Astrocyte (in vitro differentiated cells and primary cell): ENCODE measurements at regions not wholly inside any gene's neighbourhood (a gene's known extent, or its start where the extent isn't known, plus 50 kb on each side); places are given as distances from the start of the nearest gene placed in this dataset.

Source experiments
- CTCF ChIP-seq: IDR thresholded peaks from 2 replicates; pipeline ENCODE4 v1.5.1; 2011; ENCODE audit warnings: low read depth, mild to moderate bottlenecking, inconsistent platforms, low read length, moderate library complexity; ENCODE audit not compliant: insufficient read depth
- EZH2 ChIP-seq: IDR thresholded peaks from 2 replicates; pipeline ENCODE4 v1.6.1; 2012; ENCODE audit warnings: mild to moderate bottlenecking, low read length, inconsistent platforms; ENCODE audit not compliant: insufficient read depth

GRCh38 chr3:138890555-138891187, 55.9 kb upstream of the PIK3CB start:
- TF ChIP-seq CTCF = no peak
- TF ChIP-seq EZH2 = no peak
